ENCODE measurements at regions not wholly inside any gene's neighbourhood (a gene's known extent, or its start where the extent isn't known, plus 50 kb on each side); places are given as distances from the start of the nearest gene placed in this dataset.

DNA sequence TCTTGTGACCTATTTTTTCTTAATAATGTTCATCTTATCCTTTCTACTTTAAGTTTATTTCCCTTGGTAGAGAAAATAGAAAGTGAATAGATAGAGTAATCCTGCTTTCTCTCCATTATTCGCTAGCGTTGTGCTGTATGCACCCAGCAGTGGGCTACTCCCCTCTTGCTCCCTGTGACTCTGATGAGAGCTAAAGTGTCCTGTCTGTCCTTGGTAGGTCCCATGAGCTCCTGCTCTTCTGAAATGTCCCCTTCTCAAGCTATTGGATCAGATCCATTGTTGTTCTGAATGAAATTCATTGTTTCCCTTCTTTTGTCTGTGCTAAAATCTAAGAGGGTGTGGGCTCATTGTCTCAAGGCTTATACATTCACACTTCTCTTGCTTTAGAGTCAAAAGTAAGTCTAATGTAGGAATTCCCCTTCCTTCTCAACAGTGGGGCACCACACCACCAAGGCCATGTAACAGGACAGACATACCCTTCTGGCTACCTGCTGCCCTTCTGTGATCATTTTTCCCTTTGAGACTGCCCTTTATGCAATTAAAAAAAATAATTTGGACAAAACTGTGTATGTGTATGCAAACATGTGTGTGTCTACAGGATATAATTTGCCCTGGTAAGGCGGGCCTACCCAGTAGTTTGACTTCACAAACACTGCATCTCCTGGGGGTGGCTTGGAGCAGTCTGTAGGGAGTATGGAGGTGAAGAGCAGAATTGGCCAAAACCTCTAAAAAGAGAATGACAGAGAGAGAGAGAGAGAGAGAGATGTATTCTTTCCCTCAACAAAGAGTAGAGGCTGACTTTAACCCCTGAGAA lies 167.0 kb upstream of the MYLIP start:
- Histone ChIP-seq H3K27ac (no peak overlapping the region), H3K9me3 (no peaks in the 10 kb centered on the region), H3K36me3 (no peaks in the 10 kb centered on the region), H3K4me3 (no peak overlapping the region), H3K27me3 (no peaks in the 10 kb centered on the region), H3K4me1 (peaks cover 7% of the 10 kb centered on the region)
- TF ChIP-seq, protein P1, sequence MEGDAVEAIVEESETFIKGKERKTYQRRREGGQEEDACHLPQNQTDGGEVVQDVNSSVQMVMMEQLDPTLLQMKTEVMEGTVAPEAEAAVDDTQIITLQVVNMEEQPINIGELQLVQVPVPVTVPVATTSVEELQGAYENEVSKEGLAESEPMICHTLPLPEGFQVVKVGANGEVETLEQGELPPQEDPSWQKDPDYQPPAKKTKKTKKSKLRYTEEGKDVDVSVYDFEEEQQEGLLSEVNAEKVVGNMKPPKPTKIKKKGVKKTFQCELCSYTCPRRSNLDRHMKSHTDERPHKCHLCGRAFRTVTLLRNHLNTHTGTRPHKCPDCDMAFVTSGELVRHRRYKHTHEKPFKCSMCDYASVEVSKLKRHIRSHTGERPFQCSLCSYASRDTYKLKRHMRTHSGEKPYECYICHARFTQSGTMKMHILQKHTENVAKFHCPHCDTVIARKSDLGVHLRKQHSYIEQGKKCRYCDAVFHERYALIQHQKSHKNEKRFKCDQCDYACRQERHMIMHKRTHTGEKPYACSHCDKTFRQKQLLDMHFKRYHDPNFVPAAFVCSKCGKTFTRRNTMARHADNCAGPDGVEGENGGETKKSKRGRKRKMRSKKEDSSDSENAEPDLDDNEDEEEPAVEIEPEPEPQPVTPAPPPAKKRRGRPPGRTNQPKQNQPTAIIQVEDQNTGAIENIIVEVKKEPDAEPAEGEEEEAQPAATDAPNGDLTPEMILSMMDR (IDR thresholded peaks at IDR 0.05) = no peak
- intact Hi-C loops (cut with DNase I) = no loop called here
- ATAC-seq = no peak
- no peak for DNase-seq

DNA sequence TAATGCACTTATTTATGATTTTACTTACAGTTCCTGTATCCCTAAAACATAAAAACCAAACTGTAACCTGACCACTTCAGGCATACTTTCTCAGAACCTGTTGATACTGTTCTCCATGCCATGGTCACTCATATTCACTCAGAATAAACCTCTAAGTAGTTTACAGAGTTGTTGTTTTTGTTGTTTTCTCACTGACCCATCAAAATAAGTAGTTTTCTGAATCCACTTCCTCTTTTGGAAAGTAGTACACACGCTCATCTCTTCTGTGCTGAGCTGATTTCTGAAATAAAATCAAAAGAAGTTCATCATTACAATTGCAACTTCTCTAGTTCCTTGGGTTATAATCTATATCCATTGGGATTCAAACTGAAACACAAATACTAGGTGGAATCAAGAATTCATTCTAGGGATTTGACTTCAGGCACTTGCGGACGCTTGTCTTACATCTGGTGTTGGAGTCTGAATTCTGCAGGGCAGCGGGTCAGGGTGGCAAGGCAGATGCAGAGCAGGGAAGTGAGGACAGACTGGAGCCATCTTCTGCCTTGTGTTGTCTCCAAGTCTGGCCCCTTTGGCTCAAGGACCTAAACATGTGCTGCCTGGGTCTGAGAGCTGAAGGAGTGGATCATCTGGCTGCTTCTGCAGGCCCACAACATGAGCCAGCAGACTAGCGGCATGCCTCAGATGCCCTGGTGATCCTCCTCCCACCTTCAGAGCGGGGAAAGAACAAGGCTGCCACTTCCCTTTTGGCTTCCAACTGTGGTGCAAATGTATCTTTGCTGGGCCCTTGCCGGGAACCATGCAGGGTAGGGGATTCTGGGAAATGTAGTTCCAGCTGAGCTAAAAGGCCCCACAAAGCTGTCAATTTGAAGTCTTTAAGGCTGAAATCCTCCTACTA lies 167.9 kb upstream of the MYLIP start:
- H3K27ac ChIP-seq = no peak overlapping the region
- DNase-seq = no peak
- H3K4me1 ChIP-seq = peaks cover 15% of the 10 kb centered on the region
- ATAC-seq = peak; percentile 73
- no peak overlapping the region for H3K4me3 ChIP-seq
- no peaks in the 10 kb centered on the region for H3K27me3 ChIP-seq
- H3K9me3 ChIP-seq = no peaks in the 10 kb centered on the region
- intact Hi-C loops (cut with DNase I) = no loop called here
- TF ChIP-seq, protein P1 (IDR thresholded peaks at IDR 0.05) = no peak
- H3K36me3 ChIP-seq = no peaks in the 10 kb centered on the region

DNA sequence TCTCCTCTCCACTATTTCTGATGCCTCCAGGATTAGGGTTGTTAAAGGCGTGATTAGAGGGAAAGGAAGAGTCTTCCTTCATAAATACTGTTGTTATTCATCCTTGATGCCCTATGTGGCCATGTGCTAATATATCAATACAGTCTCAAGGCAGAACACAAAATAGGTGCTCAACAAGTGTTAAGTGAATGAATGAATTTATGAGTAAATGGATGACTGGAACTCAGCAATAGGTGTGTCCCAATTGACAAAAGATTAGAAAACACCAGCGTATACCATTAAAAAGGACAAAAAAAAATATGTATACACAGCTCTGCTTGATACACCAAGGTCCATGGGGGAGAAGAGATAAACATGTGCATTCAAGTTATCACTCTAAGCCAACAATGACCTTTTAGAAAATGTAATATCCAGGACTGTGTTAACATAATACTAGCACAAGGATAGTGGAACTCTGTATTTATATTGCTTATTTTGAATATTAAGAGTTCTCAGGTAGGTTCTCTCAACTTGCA lies 171.2 kb upstream of the MYLIP start:
- DNase-seq (no peak), ATAC-seq (no peak)
- Histone ChIP-seq H3K27ac (no peak overlapping the region), H3K4me3 (no peak overlapping the region), H3K27me3 (no peaks in the 10 kb centered on the region), H3K9me3 (no peaks in the 10 kb centered on the region), H3K36me3 (no peaks in the 10 kb centered on the region), H3K4me1 (peaks cover 24% of the 10 kb centered on the region)
- TF ChIP-seq, protein P1 (IDR thresholded peaks at IDR 0.05) = no peak
- intact Hi-C loops (cut with DNase I) = no loop called here

DNA sequence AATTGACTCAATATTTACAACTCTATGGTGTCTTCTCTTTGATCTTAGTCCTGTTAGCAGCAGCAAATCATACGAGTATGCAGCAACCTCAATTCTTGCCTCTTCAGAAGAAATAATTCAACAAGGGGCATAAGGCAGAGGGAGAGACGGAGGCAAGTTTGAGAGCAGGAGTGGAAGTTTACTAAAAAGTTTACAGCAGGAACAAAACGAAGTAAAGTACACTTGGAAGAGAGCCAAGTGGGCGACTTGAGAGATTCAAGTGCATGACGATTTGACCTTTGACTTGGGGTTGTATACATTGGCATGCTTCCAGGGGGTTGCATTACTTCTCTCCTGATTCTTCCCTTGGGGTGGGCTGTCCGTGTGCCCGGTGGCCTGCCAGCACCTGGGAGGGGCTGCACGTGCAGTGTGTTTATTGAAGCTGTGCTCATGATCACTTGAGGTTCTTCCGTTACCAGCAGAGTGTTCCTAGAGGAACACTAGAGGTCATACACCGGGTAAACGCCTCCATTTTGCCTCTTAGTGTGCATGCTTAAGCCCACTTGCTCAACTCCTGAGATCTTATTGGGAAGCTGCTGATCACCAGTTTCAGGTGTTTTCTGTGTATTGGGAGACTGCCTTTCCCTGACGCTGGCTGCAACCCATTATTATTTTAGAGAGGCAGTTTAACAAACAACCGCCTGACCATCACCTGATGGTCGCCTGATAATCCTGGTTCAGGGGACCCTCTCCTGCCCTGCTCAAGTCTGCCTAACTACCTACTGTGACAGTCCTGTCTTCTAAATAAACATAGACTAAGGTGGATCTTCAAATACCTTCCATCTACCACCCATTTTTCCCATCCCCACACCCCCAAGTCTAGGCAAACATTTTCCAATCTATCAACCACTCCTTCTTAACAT lies 172.4 kb upstream of the MYLIP start:
- H3K27ac ChIP-seq = peak overlapping the region; percentile 24
- ATAC-seq (peak; percentile 87), DNase-seq (peak; percentile 86)
- H3K4me1 ChIP-seq = peaks cover 27% of the 10 kb centered on the region
- H3K4me3 ChIP-seq = no peak overlapping the region
- H3K9me3 ChIP-seq = no peaks in the 10 kb centered on the region
- intact Hi-C loops (cut with DNase I) = no loop called here
- TF ChIP-seq, protein P1 (IDR thresholded peaks at IDR 0.05) = no peak
- no peaks in the 10 kb centered on the region for H3K27me3 ChIP-seq
- no peaks in the 10 kb centered on the region for H3K36me3 ChIP-seq

DNA sequence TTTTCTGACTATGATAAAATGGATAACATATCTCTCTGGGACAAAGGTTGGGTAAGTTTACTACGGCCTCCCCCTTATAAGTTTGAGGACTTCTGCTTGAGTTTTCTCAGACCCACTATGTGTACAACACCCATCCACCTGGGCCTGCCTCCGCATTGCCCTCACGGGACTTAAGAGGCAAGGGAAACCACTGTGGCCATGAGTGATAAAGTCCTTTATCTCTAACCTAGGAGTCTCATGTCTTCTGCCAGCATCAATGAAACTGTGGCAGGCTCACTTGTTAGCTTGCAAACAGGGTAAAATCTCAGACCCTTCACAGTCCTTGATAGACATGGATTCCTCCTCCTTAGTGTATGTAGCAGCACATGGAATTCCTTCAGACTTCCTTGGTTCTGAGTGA lies 173.4 kb upstream of the MYLIP start:
- H3K27ac ChIP-seq = no peak overlapping the region
- no peaks in the 10 kb centered on the region for H3K9me3 ChIP-seq

More for the DNA sequence above, 173.4 kb upstream of the MYLIP start:
- no peaks in the 10 kb centered on the region for H3K27me3 ChIP-seq
- DNase-seq (no peak), ATAC-seq (no peak)
- intact Hi-C loops (cut with DNase I) = no loop called here
- no peak overlapping the region for H3K4me3 ChIP-seq
- TF ChIP-seq, protein P1 (IDR thresholded peaks at IDR 0.05) = no peak
- no peaks in the 10 kb centered on the region for H3K36me3 ChIP-seq
- H3K4me1 ChIP-seq = peaks cover 27% of the 10 kb centered on the region
